Fibroblast of skin of right biceps (primary cell): ENCODE measurements at regions not wholly inside any gene's neighbourhood (a gene's known extent, or its start where the extent isn't known, plus 50 kb on each side); places are given as distances from the start of the nearest gene placed in this dataset.
"Not testable (repeated sequence)": the region's sequence is repeated elsewhere in the genome, so short reads cannot be mapped to it uniquely, and the experiment has no call there.

Experiments
- DNase-seq: peaks from one replicate; pipeline ENCODE4 v3.0.0-alpha.2; 2013

GRCh38 chr6:109875973-109876372 lies 102.1 kb upstream of the GPR6 start:
- DNase-seq: no peak

GRCh38 chr6:109877028-109878004 lies 100.8 kb upstream of the GPR6 start:
- no peak for DNase-seq

GRCh38 chr6:109878005-109878690 lies 100.0 kb upstream of the GPR6 start:
- DNase-seq: not testable (repeated sequence)

GRCh38 chr6:109879081-109879480 lies 99.0 kb upstream of the GPR6 start:
- not testable (repeated sequence) for DNase-seq

GRCh38 chr6:109879521-109879920 lies 98.6 kb upstream of the GPR6 start:
- no peak for DNase-seq

- not testable (repeated sequence) for DNase-seq
These were observed 97.0 kb upstream of the GPR6 start for GRCh38 chr6:109881069-109881468.

GRCh38 chr6:109881953-109882490 lies 96.1 kb upstream of the GPR6 start:
- not testable (repeated sequence) for DNase-seq

- DNase-seq: no peak
These were observed 86.2 kb upstream of the GPR6 start for GRCh38 chr6:109891924-109892323.

- no peak for DNase-seq
These were observed 85.4 kb upstream of the GPR6 start for GRCh38 chr6:109892451-109893435.

- DNase-seq: no peak
These were observed 84.5 kb upstream of the GPR6 start for GRCh38 chr6:109893606-109894005.

GRCh38 chr6:109894181-109894580 lies 83.9 kb upstream of the GPR6 start:
- DNase-seq: no peak

- peak; percentile 25 for DNase-seq
These were observed 81.8 kb upstream of the GPR6 start for GRCh38 chr6:109896341-109896740.

- no peak for DNase-seq
These were observed 81.1 kb upstream of the GPR6 start for GRCh38 chr6:109897025-109897424.

GRCh38 chr6:109897561-109898080 lies 80.5 kb upstream of the GPR6 start:
- DNase-seq: no peak

GRCh38 chr6:109901976-109902375 lies 76.1 kb upstream of the GPR6 start:
- DNase-seq: no peak

GRCh38 chr6:109902870-109903269 lies 75.2 kb upstream of the GPR6 start:
- DNase-seq: no peak

- no peak for DNase-seq
These were observed 67.5 kb upstream of the GPR6 start for GRCh38 chr6:109910571-109910970.

GRCh38 chr6:109912118-109912517 lies 66.0 kb upstream of the GPR6 start:
- no peak for DNase-seq

- DNase-seq: no peak
These were observed 65.2 kb upstream of the GPR6 start for GRCh38 chr6:109912952-109913351.

GRCh38 chr6:109915748-109916147 lies 62.4 kb upstream of the GPR6 start:
- DNase-seq: not testable (repeated sequence)

GRCh38 chr6:109916759-109917158 lies 61.4 kb upstream of the GPR6 start:
- no peak for DNase-seq

- no peak for DNase-seq
These were observed 59.9 kb upstream of the GPR6 start for GRCh38 chr6:109918227-109918626.
